ENCODE measurements at regions not wholly inside any gene's neighbourhood (a gene's known extent, or its start where the extent isn't known, plus 50 kb on each side); places are given as distances from the start of the nearest gene placed in this dataset.

DNA sequence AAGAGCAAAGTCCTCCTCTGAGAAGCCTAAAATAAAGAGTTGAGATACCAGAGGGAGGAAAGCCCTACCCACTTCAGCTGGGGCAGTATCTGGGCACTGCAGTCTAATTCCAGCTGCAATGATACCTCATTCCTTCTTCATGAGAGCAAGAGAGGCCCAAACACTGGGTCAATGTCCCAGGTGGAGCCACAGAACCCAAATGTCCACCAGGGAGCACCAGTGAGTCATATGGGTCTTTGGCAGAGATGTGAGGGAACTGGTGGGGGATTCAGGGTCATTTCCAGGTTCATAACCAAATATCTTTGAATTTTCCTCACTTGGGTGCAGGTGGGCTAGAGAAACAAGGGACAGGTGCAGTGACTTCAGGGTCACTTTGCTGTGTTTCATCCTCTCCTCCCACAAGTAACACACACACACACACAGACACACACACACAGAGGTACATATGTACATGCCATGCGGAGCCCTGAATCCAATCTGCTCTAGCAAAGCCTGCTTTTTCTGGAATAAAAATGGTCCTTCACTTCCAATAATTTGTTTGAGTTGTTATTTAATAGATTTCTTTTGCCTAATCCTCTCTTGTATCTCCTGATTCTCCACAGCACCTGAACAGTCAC, 585.4 kb downstream of the SOX6 start:
- Histone ChIP-seq H4K5ac (ENCODE audit: insufficient read length, low read depth, low read length) (no peak overlapping the region), H3K79me2 (ENCODE audit: insufficient read depth, low read length) (no peaks in the 10 kb centered on the region), H3K23me2 (ENCODE audit: insufficient read length, low read depth, low read length, poor library complexity, severe bottlenecking) (no peaks in the 10 kb centered on the region), H3K4ac (ENCODE audit: low read depth, low read length) (no peak overlapping the region), H4K8ac (replicated peaks; ENCODE audit: insufficient read length, low read depth, low read length) (no peak overlapping the region), H3K27ac (ENCODE audit: insufficient read length, low read depth, low read length) (no peak overlapping the region), H3K14ac (ENCODE audit: insufficient read depth, low read length) (no peak overlapping the region), H2BK15ac (ENCODE audit: low read depth, low read length) (no peak overlapping the region), H3K18ac (ENCODE audit: insufficient read length, low read depth, low read length) (no peak overlapping the region), H3K9me3 (ENCODE audit: control insufficient read depth, low read depth, low read length) (no peaks in the 10 kb centered on the region), H4K20me1 (ENCODE audit: control insufficient read depth, insufficient read depth, insufficient read length) (no peaks in the 10 kb centered on the region), H2BK5ac (ENCODE audit: insufficient read length, low read length) (no peak overlapping the region), H3T11ph (ENCODE audit: low read length) (no peak overlapping the region), H2AFZ (ENCODE audit: low read length) (no peak overlapping the region), H2BK20ac (ENCODE audit: low read depth, low read length, poor library complexity, severe bottlenecking) (no peak overlapping the region), H3K9ac (ENCODE audit: extremely low read depth, insufficient read length, low read length) (no peak overlapping the region), H2AK5ac (ENCODE audit: insufficient read length, low read length) (no peak overlapping the region), H4K91ac (ENCODE audit: insufficient read length, low read depth, low read length) (no peak overlapping the region), H3K4me2 (ENCODE audit: insufficient read depth, insufficient read length, low read length) (no peak overlapping the region), H2BK120ac (ENCODE audit: low read depth, low read length, poor library complexity, severe bottlenecking) (no peak overlapping the region), H3K23ac (ENCODE audit: insufficient read length, low read depth, low read length) (no peak overlapping the region), H3K56ac (ENCODE audit: insufficient read length, low read depth, low read length) (no peak overlapping the region), H3K27me3 (ENCODE audit: insufficient read depth, low read length) (no peaks in the 10 kb centered on the region), H2BK12ac (ENCODE audit: insufficient read length, low read depth, low read length) (no peak overlapping the region), H3K79me1 (ENCODE audit: insufficient read depth, low read depth, low read length, poor library complexity, severe bottlenecking) (no peaks in the 10 kb centered on the region), H3K4me1 (ENCODE audit: insufficient read depth, low read length) (no peaks in the 10 kb centered on the region)
- DNase-seq, result peak; percentile 68
- Mint-ChIP-seq H3K36me3 (ENCODE audit: insufficient read depth in 1 of 3, low read depth in 3 of 3) (no peaks in the 10 kb centered on the region; a peak in 1 of 7 replicates), H3K4me3 (no peak overlapping the region), H3K4me1 (peaks cover 0 to 12% of the 10 kb centered on the region in 2 experiments; a peak in 2 of 4 replicates), H3K27ac (no peak overlapping the region), H3K9me3 (peaks cover 0 to under 1% of the 10 kb centered on the region in 2 experiments; a peak in 1 of 5 replicates), H3K27me3 (ENCODE audit: low read depth) (no peaks in the 10 kb centered on the region; the same call in none of the 2 replicates)
- TF ChIP-seq, protein P1, sequence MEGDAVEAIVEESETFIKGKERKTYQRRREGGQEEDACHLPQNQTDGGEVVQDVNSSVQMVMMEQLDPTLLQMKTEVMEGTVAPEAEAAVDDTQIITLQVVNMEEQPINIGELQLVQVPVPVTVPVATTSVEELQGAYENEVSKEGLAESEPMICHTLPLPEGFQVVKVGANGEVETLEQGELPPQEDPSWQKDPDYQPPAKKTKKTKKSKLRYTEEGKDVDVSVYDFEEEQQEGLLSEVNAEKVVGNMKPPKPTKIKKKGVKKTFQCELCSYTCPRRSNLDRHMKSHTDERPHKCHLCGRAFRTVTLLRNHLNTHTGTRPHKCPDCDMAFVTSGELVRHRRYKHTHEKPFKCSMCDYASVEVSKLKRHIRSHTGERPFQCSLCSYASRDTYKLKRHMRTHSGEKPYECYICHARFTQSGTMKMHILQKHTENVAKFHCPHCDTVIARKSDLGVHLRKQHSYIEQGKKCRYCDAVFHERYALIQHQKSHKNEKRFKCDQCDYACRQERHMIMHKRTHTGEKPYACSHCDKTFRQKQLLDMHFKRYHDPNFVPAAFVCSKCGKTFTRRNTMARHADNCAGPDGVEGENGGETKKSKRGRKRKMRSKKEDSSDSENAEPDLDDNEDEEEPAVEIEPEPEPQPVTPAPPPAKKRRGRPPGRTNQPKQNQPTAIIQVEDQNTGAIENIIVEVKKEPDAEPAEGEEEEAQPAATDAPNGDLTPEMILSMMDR (conservative IDR thresholded peaks at IDR 0.05), result peak; percentile 81
- WGBS (ENCODE audit: extremely low coverage, insufficient read length, low lambda C conversion rate), result no CpG with 5 or more reads among the region's 1 CpG

All from H9 (cell line).